ENCODE measurements at regions not wholly inside any gene's neighbourhood (a gene's known extent, or its start where the extent isn't known, plus 50 kb on each side); places are given as distances from the start of the nearest gene placed in this dataset.
"Not testable (repeated sequence)": the region's sequence is repeated elsewhere in the genome, so short reads cannot be mapped to it uniquely, and the experiment has no call there.

DNA sequence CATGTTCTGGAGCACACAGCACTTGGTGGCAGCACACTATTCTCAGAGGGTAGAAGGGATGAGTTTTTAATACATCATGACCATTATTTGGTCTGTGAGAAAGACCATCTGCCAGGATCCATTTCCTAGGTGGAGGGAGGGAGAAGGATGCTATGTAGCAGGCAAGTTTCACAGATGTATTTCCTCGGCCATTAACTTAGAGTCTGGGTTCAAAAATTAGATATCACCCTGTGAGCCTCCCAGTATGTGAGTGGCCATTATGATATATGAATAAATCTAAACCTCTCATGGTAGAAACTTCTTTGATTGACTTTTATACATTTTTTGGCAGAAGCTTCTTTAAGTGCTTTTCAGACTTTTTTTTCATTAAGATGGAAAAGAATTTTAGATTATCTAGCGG is 133.9 kb downstream of the SREK1 start:
- TF ChIP-seq, protein P1, sequence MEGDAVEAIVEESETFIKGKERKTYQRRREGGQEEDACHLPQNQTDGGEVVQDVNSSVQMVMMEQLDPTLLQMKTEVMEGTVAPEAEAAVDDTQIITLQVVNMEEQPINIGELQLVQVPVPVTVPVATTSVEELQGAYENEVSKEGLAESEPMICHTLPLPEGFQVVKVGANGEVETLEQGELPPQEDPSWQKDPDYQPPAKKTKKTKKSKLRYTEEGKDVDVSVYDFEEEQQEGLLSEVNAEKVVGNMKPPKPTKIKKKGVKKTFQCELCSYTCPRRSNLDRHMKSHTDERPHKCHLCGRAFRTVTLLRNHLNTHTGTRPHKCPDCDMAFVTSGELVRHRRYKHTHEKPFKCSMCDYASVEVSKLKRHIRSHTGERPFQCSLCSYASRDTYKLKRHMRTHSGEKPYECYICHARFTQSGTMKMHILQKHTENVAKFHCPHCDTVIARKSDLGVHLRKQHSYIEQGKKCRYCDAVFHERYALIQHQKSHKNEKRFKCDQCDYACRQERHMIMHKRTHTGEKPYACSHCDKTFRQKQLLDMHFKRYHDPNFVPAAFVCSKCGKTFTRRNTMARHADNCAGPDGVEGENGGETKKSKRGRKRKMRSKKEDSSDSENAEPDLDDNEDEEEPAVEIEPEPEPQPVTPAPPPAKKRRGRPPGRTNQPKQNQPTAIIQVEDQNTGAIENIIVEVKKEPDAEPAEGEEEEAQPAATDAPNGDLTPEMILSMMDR (IDR thresholded peaks at IDR 0.05; ENCODE audit: borderline replicate concordance, insufficient read depth, low read depth, low read length) = no peak

DNA sequence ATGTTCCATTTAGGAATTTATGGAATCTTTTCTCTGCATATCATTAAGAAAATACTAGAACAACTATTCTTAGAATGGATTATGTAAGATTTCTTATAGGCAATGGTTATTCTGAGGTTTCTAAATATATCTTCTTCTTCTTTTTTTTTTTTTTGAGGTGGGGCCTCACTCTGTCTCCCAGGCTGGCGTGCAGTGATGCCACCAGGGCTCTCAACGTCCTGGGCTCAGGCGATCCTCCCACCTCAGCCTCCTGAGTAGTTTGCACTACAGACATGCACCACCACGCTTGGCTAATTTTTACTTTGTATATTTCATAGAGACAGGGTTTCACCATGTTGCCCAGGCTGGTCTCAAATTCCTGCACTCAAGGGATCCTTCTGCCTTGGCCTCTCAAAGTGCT is 137.2 kb downstream of the SREK1 start:
- TF ChIP-seq, protein P1 (IDR thresholded peaks at IDR 0.05; ENCODE audit: borderline replicate concordance, insufficient read depth, low read depth, low read length) = no peak
- no peak overlapping the region for H3K4me3 ChIP-seq (ENCODE audit: low read depth, low read length)

More for the DNA sequence above, 133.9 kb downstream of the SREK1 start:
- H3K4me3 ChIP-seq (ENCODE audit: low read depth, low read length) = no peak overlapping the region

DNA sequence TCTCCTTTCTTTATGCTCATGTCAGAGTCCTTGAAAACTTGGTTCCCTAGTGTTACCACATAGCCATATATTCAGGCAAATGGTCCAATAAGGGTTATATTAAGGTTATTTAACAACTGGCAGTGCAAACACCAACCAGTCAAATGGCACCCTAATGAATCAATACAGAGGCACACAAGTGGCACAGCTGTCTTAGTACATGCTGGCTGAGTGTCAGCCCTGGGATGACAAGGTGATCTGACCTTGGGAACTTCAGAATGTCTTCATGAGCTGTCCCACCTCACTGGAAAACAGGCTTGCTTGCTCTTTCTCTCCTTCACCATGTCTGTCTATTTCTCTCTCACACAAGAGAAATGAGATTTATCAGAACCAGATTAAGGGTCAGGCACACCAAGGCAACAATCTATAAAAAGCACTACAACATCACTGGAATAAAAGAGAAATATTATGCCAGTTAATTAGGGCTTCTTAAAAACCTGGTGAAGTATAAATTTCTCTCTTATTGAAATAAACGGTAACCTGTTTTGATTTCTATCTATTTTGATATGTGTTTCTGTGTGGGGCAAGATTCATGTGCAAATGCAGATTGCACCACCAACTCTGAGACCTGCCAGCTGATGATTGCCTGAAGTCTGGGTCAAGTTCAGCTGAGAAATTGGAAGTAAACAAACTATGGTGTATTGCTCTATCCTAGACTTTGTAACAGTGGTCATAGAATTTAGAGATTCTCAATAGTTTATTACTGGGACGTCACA is 140.7 kb downstream of the SREK1 start:
- TF ChIP-seq, protein P1 (IDR thresholded peaks at IDR 0.05; ENCODE audit: borderline replicate concordance, insufficient read depth, low read depth, low read length) = no peak
- H3K4me3 ChIP-seq (ENCODE audit: low read depth, low read length) = no peak overlapping the region

DNA sequence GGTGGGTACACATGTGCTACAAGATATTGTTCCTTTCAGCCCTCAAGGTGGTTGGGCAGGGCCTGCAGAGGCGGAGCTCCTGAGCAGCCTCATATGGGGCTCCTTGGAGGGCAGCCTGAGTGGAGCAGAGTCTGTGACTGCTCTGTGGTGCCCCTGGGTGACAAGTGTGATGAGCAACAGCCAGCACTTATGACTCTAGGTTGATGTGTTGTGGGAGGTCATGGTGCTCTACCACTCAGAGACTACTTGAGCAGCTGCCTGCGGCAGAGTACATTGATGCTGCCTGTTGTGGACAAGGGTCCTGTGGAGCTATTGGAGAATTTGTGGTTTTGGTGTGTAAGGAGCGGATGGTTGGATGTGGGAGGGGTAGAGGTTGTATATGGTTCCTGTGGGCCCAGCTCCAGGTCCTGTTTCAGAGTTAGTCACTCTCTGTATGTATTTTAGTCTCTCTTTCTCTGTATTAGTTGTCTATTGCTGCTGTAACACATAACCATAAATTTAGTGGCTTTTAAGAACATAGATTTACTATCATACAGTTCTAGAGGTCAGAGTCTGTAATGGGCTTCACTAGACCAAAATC is 141.3 kb downstream of the SREK1 start:
- TF ChIP-seq, protein P1 (IDR thresholded peaks at IDR 0.05; ENCODE audit: borderline replicate concordance, insufficient read depth, low read depth, low read length) = no peak
- H3K4me3 ChIP-seq (ENCODE audit: low read depth, low read length) = no peak overlapping the region

DNA sequence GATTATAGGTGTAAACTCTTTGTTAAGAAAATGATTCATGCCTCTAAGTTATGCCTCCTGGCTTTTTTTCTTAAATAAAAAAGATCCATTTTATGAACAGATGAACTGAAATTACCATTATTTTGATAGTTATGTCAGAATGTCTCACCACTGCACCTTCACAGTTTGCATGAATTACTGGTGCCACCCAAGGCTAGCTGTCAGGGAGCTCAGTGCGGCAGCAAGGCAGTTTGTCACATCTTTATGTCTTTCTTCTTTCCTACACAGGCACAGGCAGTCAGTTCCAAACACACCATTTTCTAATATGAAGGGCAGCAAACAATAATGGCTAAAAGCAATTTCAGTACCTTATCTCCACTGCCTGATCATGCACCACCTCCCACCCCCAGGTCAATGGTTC is 147.7 kb downstream of the SREK1 start:
- no peak overlapping the region for H3K4me3 ChIP-seq (ENCODE audit: low read depth, low read length)
- TF ChIP-seq, protein P1 (IDR thresholded peaks at IDR 0.05; ENCODE audit: borderline replicate concordance, insufficient read depth, low read depth, low read length) = no peak

DNA sequence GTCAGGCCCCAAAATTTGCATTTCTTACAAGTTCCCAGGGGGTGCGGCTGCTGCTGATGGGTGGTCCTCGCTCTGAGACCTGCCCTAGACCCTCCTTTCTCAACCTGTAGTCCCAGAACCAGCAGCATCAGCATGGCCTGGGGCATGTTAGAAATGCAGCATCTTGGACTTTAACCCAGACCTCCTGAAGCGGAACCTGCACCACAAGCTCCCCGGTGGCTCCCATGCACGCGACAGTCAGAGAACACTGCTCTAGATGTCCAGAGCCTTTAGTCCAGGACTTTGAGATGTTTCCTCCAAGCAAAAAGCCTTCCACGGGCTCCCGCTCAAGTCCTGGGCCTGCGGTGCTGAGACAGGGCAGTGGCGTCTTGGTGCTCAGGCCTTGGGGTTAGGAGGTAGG is 149.8 kb downstream of the SREK1 start:
- not testable (repeated sequence) for H3K4me3 ChIP-seq (ENCODE audit: low read depth, low read length)

DNA sequence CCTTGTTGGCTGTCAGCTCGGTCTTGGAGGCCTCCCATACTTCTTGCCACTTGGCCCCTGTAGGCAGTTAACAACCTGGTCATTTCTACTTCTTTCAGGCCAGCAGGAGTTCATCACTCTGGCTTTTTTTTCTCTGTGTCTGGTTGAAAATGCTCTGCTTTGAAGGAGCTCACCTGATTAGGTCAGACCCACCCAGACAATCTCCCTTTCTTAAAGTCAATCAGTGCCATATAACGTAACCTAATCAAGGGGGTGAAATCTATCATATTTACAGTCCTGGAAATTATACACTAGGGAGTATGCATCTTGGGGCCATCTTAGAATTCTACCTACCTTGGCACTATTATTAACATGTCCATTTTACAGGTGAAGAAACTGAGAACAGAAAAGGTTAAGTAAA is 155.4 kb downstream of the SREK1 start:
- TF ChIP-seq, protein P1 (IDR thresholded peaks at IDR 0.05; ENCODE audit: borderline replicate concordance, insufficient read depth, low read depth, low read length) = no peak

More for the DNA sequence above, 155.4 kb downstream of the SREK1 start:
- H3K4me3 ChIP-seq (ENCODE audit: low read depth, low read length) = no peak overlapping the region
